OCI-LY3 (cell line): ENCODE measurements at regions not wholly inside any gene's neighbourhood (a gene's known extent, or its start where the extent isn't known, plus 50 kb on each side); places are given as distances from the start of the nearest gene placed in this dataset.

ENCODE experiments used
- CTCF ChIP-seq: fragments of 200-600, 300-600 bp; sonication (generic); IDR thresholded peaks from 2 replicates; pipeline ENCODE4 v1.5.1; 2014; ENCODE audit warnings: antibody characterized with exemption, low read length, low read depth
- EZH2phosphoT487 ChIP-seq: fragments of 200-600 bp; shearing (Covaris generic); IDR thresholded peaks from 2 replicates; pipeline ENCODE4 v1.6.1; 2018; ENCODE audit warnings: antibody characterized with exemption, mixed run types, low read depth

GRCh38 chr18:10166164-10166807 is 252.5 kb downstream of the VAPA start:
- no peak for TF ChIP-seq CTCF
- no peak for TF ChIP-seq EZH2phosphoT487
